ENCODE measurements at regions not wholly inside any gene's neighbourhood (a gene's known extent, or its start where the extent isn't known, plus 50 kb on each side); places are given as distances from the start of the nearest gene placed in this dataset.

GRCh38 chr6:22466665-22467245 lies 102.6 kb upstream of the HDGFL1 start:
- no peak for TF ChIP-seq CTCF (IDR thresholded peaks at IDR 0.05; ENCODE audit: poor library complexity)
- no peak for TF ChIP-seq EZH2 (IDR thresholded peaks at IDR 0.05; ENCODE audit: borderline replicate concordance)
- TF ChIP-seq EZH2phosphoT487 (IDR thresholded peaks at IDR 0.05; ENCODE audit: low read depth, severe bottlenecking, unreplicated experiment) = no peak
